ENCODE measurements at regions not wholly inside any gene's neighbourhood (a gene's known extent, or its start where the extent isn't known, plus 50 kb on each side); places are given as distances from the start of the nearest gene placed in this dataset.

GRCh38 chr11:98115873-98116272, 904.9 kb upstream of the CNTN5 start:
- no peak for TF ChIP-seq CTCF (conservative IDR thresholded peaks at IDR 0.05; ENCODE audit: control insufficient read depth, insufficient read depth, low read depth, low read length)
- H3K4me3 ChIP-seq (ENCODE audit: control insufficient read depth, low read depth, low read length): no peak overlapping the region
- no peak for DNase-seq (ENCODE audit: low read depth)

GRCh38 chr11:98130117-98130625, 890.6 kb upstream of the CNTN5 start:
- H3K4me3 ChIP-seq (ENCODE audit: control insufficient read depth, low read depth, low read length): no peak overlapping the region
- no peak for TF ChIP-seq CTCF (conservative IDR thresholded peaks at IDR 0.05; ENCODE audit: control insufficient read depth, insufficient read depth, low read depth, low read length)

GRCh38 chr11:98136357-98136756, 884.4 kb upstream of the CNTN5 start:
- no peak for TF ChIP-seq CTCF (conservative IDR thresholded peaks at IDR 0.05; ENCODE audit: control insufficient read depth, insufficient read depth, low read depth, low read length)
- no peak for DNase-seq (ENCODE audit: low read depth)
- H3K4me3 ChIP-seq (ENCODE audit: control insufficient read depth, low read depth, low read length): no peak overlapping the region

More at GRCh38 chr11:98130117-98130625, 890.6 kb upstream of the CNTN5 start:
- DNase-seq (ENCODE audit: low read depth): no peak

- DNase-seq (ENCODE audit: low read depth): no peak
- no peak for TF ChIP-seq CTCF (conservative IDR thresholded peaks at IDR 0.05; ENCODE audit: control insufficient read depth, insufficient read depth, low read depth, low read length)
- H3K4me3 ChIP-seq (ENCODE audit: control insufficient read depth, low read depth, low read length): no peak overlapping the region
Measured at GRCh38 chr11:98137437-98137836, 883.3 kb upstream of the CNTN5 start.

GRCh38 chr11:98143661-98144060, 877.1 kb upstream of the CNTN5 start:
- H3K4me3 ChIP-seq (ENCODE audit: control insufficient read depth, low read depth, low read length): no peak overlapping the region
- no peak for DNase-seq (ENCODE audit: low read depth)
- TF ChIP-seq CTCF (conservative IDR thresholded peaks at IDR 0.05; ENCODE audit: control insufficient read depth, insufficient read depth, low read depth, low read length): no peak

GRCh38 chr11:98153752-98154151, 867.0 kb upstream of the CNTN5 start:
- H3K4me3 ChIP-seq (ENCODE audit: control insufficient read depth, low read depth, low read length): no peak overlapping the region
- TF ChIP-seq CTCF (conservative IDR thresholded peaks at IDR 0.05; ENCODE audit: control insufficient read depth, insufficient read depth, low read depth, low read length): no peak
- no peak for DNase-seq (ENCODE audit: low read depth)

- DNase-seq (ENCODE audit: low read depth): no peak
- no peak for TF ChIP-seq CTCF (conservative IDR thresholded peaks at IDR 0.05; ENCODE audit: control insufficient read depth, insufficient read depth, low read depth, low read length)
- H3K4me3 ChIP-seq (ENCODE audit: control insufficient read depth, low read depth, low read length): no peak overlapping the region
Measured at GRCh38 chr11:98155696-98156095, 865.1 kb upstream of the CNTN5 start.

All from fibroblast of mammary gland (primary cell).